GM20431 (cell line): ENCODE measurements at regions not wholly inside any gene's neighbourhood (a gene's known extent, or its start where the extent isn't known, plus 50 kb on each side); places are given as distances from the start of the nearest gene placed in this dataset.

Experiments
- in situ Hi-C: fragments of 300-500 bp; cut with MseI, MboI; formaldehyde crosslinking; loops from one replicate; pipeline ENCODE4 v1.15.0; 2020; ENCODE audit warnings: low sequenced_read_pairs; ENCODE audit not compliant: unreplicated experiment

DNA sequence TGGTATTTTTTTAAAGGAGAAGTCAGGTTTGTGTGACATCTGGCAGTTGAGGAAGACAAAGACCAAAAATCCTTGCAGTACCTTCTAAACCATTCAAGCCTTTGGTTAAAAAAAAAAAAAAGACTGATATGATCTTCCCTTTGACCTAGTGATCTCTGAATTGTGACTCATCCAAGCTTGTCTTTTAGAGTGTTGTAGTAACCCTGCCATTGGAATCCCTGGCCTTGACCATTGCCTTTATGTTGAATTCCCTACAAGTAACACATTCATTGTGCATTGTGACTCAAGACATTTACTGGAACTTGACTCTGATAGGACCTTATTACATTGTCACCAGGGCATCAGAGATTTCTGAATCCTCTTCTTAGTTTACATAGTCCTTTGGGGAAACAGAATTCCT lies 1469.0 kb downstream of the TECRL start:
- in situ Hi-C loops = no loop called here

DNA sequence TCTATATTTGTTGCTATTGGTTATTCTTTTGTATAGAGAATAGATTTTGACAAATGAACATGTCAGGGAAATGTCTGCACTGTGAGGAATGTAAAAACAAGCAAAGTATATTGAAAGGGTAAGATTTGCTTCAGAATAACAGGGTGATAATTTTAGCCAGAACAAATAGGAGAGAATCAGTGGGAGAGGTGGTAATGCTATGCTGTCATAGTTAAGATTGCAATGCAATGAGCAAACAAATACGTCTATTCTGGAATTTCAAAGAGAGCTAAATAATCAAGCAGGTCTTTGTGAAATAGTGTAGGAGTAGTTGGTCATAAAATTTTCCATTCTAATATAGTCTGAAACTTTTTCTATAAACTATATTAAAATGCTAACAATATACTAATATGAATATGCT lies 1478.4 kb downstream of the TECRL start:
- in situ Hi-C loops = no loop called here

DNA sequence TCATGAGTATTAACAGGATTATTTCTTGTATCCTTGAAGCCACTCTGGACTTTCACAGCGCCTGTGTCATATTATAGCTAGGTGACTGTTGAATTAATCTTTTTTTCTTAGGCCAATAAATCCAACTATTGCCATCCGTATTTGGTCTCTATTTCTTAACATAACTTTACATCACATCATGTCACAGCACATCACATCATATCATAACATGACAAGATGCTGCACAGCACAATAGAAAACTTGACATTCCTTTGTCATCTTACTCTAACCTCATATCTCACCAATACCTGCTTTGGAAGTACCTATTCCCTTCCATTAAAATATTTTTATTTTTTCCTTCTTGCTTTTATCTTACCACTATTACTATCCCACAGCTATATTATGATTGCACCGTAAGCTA lies 1480.8 kb downstream of the TECRL start:
- in situ Hi-C loops = no loop called here

GRCh38 chr4:62927574-62927973 lies 1481.7 kb downstream of the TECRL start:
- in situ Hi-C loops = no loop called here

GRCh38 chr4:62923783-62924182 lies 1485.5 kb downstream of the TECRL start:
- in situ Hi-C loops = no loop called here

- in situ Hi-C loops = no loop called here
Measured at GRCh38 chr4:62917649-62918048, 1491.6 kb downstream of the TECRL start.

- in situ Hi-C loops = no loop called here
Measured at GRCh38 chr4:62914758-62915157, 1494.5 kb downstream of the TECRL start.

DNA sequence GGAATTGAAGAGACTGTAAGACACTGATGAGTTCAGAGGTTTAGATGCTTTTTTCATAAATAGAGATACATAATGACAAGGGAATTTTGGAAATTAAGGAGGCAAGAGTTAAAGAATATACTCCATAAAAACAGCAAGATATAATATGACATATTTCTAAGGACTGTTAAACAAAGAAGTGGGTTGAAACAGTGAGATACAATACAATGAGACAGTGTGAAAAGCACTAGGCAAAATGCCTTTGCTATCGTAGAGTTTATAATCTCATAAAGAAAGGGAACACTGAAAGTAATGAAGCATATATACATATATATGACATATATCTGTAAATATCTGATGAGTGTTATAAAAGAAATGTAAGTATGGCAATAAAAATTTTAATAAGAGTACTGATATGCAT lies 1496.2 kb downstream of the TECRL start:
- in situ Hi-C loops = no loop called here

GRCh38 chr4:62912531-62912930 lies 1496.7 kb downstream of the TECRL start:
- in situ Hi-C loops = no loop called here

DNA sequence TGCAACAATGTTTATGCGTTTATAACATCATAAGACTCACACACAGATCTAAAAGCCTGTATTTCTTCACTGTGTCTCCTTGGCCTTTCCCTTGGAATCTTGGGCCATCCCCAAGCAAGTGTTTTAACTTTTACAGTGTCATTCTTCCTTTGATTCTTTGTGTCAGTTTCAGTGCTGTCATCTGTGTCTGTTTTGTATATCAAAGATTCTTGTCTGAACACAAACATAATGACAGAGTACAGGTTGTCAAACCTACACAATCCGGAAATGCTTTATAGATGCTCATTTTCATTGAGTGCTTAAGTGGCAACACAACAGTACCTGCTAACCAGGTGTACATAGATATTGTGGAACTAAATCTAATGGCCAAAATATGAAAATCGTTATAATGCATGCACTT lies 1500.0 kb downstream of the TECRL start:
- in situ Hi-C loops = no loop called here

- in situ Hi-C loops = no loop called here
Measured at GRCh38 chr4:62901101-62901500, 1508.1 kb downstream of the TECRL start.

DNA sequence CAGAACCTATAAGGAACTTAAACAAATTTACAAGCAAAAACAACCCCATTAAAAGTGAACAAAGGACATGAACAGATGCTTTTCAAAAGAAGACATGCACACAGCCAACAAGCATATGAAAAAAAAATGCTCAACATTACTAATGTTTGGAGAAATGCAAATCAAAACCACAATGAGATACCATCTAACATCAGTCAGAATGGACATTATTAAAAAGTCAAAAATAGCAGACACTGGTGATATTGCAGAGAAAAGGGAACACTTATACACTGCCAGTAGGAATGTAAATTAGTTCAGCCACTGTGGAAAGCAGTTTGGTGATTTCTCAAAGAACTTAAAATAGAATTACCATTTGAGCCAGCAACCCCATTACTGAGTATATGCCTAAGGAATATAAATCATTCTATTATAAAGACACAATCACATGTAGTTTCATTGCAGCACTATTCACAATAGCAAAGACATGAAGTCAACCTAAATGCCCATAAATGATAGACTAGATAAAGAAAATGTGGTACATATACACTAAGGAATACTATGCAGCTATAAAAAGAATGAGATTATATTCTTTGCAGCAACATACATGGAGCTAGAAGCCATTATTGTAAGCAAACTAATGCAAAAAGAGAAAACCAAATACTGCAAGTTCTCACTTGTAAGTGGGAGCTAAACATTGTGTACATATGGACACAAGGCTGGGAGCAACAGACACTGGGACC lies 1509.4 kb downstream of the TECRL start:
- in situ Hi-C loops = no loop called here

DNA sequence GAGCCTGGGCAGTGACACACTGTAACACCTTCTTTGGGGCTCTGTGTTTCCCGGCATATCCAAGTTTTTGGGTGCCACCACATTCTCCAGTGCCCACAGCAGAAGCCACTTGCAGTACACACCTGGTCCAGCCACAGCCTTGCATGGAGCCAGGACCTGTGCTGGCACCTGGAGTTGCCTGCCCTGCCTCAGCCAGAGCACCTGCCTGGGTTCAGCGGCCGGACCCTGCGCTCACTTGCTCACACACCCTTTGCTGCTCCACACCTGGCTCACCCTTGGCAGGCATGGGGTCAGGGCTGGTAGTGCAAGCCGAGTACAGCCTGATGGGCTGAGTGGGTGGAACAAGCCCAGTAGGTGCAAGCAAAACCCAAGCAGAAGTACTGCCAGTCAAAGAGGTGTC lies 1511.1 kb downstream of the TECRL start:
- in situ Hi-C loops = no loop called here

DNA sequence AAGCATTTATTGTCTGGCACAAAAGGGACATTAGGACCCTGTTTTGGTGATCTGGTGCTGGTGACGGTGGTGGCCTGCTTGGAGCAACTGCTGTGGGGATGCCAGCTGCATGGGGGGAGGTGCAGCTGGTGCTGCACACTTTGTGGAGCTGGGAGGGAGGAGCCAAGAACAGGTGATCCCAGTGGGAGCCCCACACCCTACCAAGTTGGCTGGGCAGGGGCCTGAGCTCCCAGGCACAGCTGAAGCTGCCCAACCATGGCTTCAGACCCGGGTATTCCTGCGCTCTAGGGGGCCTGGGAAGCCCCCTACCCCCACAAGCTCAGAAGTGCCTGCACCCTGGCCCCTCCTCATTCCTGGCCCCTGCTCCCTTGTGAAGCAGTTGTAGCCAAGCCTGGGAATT lies 1512.5 kb downstream of the TECRL start:
- in situ Hi-C loops = no loop called here

DNA sequence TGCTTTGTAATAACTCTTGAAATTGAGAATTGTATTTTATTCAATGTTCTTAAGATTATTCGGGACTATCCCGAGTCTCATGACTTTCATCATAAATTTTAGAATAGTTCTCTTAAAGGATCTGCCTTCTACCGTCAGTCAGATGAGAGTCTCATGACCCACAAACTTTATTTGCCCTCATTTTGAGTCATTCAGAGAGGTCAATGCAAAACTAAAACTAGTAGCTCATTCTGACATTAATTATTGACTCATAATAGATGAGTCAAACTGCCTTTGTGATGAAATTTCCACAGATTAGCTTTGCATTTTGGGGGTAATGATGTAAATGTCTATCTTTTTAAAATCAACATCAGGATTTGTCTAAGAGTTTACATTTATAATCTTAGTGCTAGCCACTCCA lies 1527.3 kb downstream of the TECRL start:
- in situ Hi-C loops = no loop called here

DNA sequence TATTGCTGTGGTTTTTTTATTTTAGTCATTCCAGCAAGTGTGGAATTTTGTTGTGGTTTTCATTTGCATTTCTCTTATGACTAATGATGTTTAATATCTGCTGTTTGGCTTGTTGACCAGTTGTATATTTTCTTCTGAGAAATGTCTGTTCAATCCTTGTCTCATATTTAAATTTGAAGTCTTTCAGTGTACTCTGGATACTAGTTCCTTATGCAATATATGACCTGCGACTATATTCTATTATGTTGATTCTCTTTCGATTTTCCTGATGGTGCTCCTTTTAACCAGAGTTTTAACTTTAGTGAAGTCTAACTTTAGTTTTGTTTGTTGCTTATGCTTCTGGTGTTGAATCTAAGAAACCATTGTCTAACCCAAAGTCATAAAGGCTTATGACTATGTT lies 1528.0 kb downstream of the TECRL start:
- in situ Hi-C loops = no loop called here

- in situ Hi-C loops = no loop called here
Measured at GRCh38 chr4:62872856-62873255, 1536.4 kb downstream of the TECRL start.

- in situ Hi-C loops = no loop called here
Measured at GRCh38 chr4:62871078-62871477, 1538.2 kb downstream of the TECRL start.

DNA sequence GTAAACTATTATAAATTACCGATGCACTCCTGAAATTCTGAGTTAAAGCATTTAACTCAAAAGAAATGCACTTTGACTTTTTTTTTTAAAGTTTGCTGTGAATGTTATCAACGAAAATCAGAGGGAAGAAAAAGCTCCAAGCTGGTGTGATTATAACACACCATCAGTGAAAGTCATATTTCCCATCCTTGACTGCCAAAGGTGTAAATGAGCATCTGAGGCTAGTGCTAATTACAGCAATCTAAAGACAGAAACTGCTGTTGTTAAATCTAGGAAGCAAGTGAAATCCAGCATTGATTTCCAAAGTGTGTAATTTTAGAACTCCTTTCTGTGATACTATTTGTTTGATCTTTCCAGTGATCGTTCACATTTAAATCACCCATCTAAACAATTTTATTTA lies 1538.8 kb downstream of the TECRL start:
- in situ Hi-C loops = no loop called here

DNA sequence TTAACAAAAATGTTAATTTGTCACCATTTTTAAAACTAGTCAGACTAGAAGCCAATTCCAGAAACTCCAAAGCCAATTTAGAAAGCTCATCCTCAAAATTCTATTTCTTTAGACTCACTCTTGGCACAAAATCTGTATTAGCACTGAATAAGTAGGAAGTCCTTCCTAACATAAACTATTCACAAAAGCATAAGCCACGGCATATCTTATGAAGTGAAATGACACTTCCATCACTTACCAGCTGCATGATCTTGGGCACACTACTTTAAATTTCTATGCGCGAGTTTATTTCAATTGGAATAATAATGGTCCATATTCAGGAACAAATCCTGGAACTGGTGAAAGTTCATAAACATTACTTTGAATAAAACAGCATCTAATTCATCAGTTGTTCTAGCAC lies 1544.0 kb downstream of the TECRL start:
- in situ Hi-C loops = no loop called here

DNA sequence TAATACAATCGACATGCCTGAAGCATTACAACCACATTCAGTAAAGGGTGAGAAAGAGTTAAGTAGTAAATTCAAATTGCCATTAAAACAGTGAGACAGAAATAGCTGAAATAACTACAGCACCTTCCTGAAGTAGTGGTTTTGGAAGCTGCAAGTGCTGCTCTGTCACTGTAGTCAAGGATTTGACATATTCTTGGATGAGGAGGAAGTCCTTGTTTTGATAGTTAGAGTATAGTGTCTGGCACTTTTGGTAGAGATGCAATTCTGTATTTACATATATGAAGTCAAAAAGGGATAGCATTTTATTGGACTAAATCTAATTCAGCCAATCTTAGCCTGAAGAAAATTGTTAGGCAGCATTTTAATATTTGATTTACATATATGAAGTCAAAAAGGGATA lies 1559.6 kb downstream of the TECRL start:
- in situ Hi-C loops = no loop called here

DNA sequence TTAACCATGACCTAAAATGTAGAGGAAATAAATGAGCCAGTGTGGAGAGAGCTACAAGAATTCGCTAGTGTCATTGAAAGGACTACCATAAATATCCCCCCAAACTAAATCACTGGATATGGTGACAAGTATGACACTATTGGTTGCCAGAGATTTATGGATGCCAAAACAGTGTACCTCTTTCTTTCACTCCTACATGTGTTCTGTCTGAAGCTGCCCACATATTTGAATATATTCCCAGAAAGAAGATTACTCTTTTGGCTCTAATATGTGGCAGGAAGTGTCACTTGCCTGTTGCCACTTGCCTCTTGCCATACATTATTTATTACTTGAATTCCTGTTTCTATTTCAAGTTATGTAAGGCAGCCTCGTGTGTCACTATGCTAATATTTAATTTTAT lies 1573.6 kb downstream of the TECRL start:
- in situ Hi-C loops = no loop called here

DNA sequence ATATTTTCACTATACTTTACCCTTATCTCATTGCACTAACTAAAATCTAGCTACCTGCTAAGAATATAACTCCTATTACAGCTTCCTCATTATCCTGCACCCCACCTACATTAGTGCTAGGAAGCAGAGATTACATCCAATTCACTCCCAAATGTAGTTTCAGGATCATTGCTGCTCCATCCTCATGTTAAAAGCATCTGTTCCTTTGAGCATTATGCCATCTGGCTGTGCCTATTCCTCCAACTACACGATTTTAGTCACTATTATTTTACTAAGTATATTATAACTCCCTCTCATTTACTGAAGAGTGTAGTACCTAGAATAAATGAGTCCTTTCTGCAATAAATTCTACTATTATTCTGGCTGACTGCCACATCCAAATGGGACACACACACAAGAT lies 1586.9 kb downstream of the TECRL start:
- in situ Hi-C loops = no loop called here
